ENCODE measurements at regions not wholly inside any gene's neighbourhood (a gene's known extent, or its start where the extent isn't known, plus 50 kb on each side); places are given as distances from the start of the nearest gene placed in this dataset.

DNA sequence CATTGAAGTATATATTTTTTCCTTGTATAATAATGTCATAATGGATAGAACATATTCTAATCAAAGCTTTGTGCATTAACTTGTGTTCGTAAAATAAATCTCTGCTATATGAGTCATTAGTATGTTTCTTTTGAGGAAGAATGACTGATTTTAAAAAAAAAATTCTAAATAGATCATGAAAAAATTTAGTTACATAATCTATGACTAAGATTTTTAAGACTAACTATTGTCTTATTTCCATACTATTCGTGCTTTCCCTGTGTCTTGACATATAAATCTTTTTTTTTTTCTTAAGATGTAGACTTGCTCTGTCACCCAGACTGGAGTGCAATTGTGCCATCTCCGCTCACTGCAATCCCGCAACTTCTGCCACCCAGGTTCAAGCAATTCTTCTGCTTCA, 226.1 kb downstream of the DSEL start:
- DNase-seq (ENCODE audit: low spot score) = no peak

DNA sequence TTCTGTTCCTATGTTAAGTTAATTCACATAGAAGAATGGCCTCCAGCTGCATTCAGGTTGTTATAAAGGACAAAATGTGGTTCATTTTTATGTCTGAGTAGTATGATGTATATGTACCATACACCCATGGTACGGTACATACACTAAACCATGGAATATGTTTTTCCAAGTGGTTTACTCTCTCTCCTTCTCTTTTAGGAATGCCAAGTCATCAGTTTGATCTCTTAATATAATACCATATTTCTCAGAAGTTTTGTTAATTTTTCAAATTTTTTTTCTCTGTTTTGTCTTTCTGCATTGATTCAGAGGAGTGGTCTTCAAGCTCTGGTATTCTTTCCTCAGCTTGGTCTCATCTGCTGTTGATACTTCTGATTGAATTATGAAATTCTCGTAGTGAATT, 230.9 kb downstream of the DSEL start:
- DNase-seq (ENCODE audit: low spot score) = no peak

DNA sequence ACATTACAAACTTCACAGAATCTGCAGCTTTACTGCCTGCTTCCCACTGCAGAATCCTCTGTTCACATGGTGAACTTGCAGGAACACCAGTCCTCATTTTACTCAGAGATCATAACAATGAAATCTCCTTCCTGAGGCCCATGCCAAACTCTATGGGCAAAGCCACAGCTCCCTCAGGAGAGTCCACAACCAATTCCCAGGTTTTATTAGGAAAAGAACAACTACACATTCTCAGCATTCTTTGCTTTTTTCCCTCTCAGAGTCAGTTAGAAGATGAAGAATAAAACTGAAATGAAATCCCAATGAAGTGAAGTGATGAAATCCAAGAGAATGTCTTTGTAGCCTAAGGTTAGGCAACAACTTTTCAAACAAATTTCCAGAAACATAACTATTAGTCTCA, 233.7 kb downstream of the DSEL start:
- no peak for DNase-seq (ENCODE audit: low spot score)

DNA sequence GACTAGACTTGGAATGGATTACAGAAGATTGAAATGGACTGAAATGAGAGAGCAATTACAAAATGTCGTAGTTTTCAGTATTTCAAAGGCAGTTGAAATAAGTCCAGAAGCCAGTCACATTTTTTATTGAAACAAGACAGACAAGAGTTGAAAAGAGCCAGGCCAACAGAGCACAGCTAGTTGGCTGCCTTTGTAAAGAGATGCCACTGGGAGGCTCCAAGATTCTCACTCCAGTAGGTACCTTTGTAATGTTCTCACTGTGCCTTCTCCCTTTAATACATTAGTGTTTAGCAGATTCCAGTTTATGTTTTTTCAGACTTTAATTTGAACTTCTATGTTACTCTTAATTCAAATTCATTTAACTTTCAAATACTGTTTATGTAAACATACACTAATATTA, 234.8 kb downstream of the DSEL start:
- DNase-seq (ENCODE audit: low spot score) = no peak

DNA sequence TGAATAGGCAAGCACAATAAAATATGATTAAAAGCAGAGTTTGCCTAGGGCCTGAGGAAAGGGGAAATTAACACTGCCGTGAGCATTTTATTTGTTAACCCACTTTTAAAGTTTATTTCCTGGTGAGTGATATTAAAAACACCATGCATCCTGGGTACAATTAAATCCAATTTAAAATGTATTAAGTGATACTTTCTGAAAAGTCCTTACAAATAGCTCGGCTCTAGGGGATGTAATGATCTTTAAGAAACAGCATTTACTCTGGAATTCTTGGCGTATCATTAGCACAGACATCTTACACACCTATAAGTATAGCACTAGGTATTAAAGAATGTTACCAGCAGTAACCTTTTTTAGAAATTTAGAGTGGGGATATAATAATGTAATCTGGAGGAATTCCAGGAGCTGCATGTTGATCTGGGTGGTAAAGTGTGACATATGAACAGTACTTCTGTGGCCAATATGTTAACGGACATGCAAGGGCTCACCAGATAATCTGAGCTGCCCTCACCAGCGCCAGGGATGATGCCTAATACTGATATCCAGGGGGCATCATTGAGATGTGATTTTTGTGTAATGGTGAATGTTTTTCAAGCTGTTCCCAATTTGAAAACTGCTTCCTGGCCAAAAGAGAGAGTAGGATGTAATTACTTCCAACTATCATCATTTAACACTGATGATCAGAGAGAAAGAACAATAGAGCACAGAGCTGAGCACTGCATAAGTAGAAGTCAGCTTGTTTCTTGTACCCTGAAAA, 235.9 kb downstream of the DSEL start:
- no peak for DNase-seq (ENCODE audit: low spot score)

DNA sequence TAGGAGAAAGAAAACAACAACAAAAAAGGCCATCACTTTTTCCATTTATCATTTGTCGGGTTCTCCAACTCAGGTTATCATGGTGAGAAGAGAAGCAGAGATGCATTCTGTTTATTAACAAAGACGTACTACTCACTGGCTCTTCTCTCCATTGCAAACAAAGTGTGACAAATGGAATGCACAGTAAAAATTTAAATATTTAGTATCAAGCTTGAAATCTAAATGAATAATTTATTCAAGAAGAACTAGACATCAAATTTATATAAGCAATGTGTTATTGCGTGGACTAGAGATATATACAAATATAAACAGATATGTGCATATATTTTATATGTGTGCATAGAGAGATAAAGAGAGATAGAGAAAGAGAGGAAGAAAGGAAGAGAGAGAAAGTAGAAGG, 236.5 kb downstream of the DSEL start:
- no peak for DNase-seq (ENCODE audit: low spot score)

DNA sequence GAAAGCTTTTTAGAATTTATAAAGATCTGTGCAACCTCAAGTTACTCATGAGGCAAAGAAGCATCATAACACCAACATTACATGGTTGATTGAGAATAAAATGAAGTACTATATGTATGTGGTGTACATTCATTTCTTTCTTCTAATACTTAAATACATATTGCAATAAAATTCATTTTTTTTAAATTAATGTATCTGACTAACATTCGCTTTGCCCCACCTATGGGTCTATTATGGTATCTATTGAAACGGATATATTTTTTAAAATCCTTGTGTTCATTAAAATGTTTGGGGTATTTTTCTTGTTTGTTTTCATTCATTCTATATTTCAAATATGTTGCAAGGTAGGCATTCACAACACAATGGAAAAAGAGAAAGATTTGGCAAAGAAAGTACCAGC, 237.5 kb downstream of the DSEL start:
- no peak for DNase-seq (ENCODE audit: low spot score)

DNA sequence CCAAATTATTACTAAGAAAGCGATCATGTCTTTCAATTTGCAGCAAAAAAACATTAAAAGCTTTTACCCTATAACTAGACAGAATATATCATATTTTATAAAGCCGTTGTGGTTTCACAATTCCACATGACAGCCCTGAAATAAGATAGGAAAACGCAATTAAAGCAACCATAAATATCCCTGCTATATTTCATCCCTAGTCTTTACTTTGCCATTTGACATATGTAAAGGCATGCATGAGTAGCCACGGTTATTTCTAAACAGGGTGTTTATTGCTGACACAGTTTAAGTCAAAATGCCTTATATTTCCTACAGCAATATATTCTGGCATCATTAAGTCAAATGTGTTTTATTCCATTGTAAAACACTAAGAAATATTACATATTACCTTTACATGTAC, 239.9 kb downstream of the DSEL start:
- DNase-seq (ENCODE audit: low spot score) = no peak

DNA sequence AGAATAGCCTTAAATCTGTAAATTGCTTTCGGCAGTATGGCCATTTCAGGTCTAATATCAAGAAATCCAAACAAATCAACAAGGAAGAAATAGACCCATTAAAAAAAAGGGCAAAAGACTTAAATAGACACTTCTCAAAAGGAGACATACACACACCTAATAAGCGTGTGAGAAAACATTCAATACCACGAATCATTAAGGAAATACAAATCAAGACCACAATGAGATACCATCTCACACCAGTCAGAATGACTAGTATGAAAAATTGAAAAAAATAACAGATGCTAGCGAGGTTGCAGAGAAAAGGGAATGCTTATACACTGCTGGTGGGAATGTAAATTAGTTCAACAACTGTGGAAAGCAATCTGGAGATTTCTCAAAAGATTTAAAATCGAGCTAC, 243.2 kb downstream of the DSEL start:
- DNase-seq (ENCODE audit: low spot score) = no peak

DNA sequence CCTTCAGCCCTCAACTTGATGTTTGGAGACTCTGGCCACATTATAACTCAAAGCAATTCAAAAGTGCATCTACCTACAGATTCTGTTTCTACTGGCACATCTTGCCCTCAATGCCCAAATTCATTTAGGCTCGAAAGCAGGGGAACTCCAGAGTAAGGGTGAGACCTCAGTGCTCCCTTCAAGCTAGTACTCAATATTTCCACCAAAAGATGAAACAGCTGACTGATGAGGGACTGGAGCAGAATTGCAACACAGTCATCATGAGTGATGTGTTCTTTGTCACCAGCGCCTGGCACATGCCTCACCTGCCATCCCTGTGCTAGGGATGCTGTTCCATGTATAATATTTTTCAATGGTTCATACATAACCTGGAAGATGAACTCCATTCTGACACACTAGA, 247.3 kb downstream of the DSEL start:
- DNase-seq (ENCODE audit: low spot score) = no peak

DNA sequence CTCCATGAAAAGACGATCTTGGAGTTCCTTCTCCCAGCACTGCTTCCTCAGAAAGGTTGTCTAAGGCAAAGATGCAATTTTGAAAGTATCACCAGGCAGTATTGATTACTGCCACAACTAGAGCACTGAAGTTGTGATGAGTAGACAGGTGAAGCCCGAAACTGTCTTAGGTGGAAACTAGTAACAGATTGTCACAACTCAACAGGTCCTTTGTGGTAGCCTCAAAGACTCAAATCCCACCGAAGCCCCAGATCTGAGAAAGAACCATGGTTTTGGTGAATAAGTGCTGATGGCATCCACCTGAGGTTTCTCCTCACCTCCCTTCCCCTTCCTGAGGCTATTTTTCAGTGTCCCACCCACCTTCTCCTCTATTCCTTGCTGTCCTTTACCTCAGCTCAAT, 248.0 kb downstream of the DSEL start:
- no peak for DNase-seq (ENCODE audit: low spot score)

DNA sequence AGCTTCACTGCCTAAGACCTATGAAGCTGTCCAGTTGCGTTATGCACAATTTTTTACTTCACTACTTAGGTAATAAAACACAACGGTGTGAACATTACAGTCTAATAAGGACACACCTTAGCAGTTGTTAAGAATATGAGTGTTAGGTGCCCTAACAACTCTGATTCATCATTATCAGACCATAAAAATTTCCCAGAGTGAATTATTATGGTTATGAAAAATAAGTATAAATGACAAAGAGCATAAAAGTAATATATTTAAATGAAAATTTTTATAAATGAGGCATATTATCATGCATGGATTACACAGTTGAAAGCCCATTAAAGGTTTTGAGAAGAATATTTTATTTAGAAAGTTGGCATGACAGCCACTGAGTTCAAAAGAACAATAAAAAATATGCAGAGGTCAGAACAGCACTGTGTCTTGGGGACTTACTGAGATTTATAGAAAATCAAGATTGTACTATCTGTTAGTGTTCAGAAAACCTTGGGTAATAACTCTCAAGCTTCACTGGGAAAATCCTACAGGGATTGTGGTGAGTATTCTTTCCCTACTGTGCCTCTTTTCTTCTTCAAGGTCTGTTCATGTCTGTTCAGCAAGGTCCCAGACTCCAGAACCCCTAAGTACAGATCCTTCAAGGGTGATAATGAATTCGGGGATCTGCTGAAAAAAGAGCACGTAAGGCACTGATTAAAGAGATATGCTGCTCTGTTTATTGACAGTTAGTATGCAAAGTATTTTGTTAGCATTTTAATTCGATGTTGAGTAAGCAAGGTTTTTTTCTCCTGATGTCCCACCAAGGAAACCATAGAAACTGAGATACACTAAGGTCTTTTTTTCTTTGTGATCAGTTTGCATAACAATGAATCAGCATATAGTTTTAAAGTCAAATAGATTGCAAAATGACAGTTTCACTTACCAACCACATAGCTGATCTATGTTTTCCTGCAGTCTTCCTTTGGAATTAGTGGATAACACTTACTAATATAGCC, 250.0 kb downstream of the DSEL start:
- DNase-seq (ENCODE audit: low spot score) = no peak

DNA sequence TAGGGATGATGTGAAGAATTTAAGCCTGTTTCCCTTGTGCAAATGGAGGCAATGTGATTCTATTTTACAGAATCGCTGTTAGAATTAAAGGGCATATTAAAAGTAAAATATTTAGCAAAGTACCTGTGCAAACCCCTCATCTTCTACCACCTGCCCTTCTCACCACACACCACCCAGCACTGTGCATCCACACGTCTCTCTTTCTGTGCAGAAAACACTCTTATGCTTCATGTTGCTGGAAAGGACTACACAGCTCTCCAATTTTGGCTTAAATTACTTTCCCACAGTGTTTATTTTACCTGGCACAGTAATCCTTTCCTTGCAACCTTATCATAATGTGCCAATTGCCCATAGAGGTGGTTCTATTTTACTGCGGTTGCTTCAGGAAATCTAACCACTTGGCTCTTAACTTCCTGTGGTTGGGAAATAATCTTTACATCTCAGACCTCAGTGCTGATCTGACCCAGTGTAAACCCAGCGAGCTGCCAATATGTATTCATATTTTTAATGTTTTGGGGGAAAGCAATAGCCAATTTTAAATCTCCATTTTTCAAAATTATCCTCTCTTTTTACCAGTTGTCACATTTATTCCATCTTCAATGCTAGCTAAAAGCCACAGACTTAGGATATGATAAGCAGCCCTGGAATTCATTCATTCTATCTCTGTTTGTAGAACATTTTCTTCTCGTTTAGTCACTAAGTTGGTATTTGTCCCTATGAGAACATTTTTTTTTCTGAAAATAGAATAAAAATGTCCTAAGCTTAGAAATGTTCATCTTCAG, 250.9 kb downstream of the DSEL start:
- no peak for DNase-seq (ENCODE audit: low spot score)

DNA sequence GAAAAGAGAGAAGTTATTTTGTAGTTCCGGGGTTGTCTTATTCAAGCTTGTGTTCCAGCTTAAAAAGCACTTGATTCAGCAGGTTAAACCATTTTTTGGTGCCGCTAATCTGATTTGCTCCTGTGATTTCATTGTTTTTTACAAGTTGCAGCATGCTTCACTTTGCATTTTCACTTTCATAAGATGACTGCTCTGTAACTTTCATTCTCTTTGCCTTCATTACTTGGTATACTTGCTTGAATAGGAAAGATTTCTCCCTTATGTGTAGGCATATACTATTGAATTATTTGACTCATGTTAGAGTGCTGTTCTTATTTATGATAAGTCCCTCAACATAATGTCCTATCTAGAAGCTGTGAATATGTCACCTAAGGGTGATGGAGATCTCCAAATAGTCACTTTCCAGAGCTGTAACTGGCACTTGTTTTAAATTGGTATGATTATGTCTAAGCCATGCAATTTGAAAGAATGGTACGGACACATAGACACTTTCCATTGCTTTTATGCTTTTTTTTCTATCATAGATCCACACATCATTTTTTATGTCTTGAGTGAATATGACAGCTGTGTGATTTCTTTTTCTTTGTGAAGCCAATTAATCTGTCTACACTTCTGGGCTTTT, 254.5 kb downstream of the DSEL start:
- no peak for DNase-seq (ENCODE audit: low spot score)

DNA sequence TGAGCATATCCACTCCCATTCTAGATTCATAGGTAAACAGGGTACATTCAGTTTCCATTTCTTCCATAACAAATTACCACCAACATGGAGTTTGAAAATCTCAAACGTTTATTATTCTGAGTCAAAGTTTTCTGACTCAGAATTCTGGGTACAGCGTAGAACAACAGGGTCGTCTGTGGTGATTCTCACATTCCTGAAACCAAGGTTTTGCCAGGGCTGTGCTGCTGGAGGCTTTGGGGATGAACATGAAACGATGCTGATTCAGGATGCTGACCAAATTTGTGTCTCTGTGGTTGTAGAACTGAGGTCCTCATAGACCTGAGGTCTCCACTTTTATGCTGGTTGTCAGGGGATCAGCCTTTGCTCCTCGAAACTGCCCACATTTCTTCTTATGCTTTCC, 255.7 kb downstream of the DSEL start:
- no peak for DNase-seq (ENCODE audit: low spot score)

DNA sequence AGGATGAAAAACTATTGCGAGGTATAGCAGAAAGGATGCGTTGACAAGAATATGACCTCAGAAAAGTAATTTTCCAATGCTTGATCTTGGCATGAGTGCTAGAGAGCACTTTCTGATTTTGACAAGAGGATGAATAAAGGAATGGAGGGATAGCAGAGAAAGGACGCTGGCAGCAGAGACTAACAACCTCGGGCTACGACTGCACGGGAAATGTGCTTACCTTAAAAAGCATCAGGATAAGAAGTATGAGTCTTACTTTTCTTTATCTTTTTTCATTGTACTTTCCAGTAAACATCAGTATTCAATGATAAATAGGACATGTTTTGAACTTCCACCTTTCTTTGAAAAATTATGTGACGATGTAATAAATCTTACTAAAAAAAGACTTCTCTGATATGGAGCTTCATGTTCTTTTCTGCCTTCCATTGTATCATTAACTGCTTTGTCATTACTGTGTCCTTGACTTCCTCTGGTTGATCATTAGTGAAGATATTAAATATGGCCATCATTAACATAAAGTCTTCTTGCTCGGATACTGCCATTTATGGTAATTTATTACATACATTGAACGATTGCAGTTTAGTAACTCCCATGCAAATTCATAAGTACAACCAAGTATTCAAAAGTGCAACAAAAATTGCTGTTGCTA, 265.6 kb downstream of the DSEL start:
- DNase-seq (ENCODE audit: low spot score) = no peak

DNA sequence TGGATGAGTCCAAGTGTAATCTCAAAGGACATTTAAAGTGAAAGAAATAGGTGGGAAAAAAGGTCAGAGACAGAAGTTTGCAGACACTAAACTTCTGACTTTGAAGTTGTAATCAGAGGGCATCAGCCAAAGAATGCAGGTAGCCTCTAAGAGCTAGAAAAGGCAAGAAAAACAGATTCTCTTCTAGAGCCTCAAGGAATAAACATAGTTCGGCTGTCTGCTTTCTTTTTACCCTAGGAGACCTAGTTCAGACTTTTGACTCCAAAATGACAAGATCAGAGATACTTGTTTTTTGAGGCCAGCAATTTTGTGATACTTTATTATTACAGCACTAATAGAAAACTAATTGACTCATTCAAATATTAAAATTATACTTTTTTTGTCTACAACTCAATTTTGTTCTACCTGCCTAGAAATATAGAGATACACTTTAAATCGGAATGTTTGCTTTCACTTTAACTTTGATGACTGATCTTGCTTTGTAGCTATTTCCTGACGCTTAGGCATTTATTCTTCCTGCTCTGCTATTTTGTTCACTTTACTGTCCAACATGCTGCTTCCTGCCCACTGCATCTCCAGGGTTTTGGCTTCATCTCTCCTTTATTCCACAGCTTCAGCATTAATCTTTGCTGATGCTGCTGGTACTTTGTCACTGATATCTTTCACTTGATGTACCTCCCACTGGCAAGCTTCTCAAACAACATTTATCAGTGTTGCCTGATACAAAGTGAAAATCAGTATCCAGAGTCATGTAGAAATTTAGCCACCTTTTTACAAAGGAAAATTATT, 272.5 kb downstream of the DSEL start:
- DNase-seq (ENCODE audit: low spot score) = no peak

DNA sequence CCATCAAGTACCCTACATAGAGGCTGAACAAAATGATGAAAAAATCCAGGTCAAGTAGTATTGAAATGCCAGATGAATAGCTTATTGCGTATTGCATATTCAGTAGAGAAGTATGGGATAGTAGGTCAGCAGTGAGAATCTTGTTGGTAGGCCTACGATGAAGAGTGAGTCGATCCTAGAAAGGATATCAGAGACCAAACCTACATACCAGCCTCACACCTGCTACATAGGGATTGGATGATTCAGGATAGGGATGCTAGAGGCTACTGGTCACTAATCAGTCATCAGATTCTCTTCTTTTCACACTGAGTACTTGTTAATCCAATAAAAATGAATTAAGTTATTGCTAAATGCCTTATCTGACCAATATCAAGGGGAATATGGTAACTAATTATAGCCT, 274.5 kb downstream of the DSEL start:
- DNase-seq (ENCODE audit: low spot score) = no peak

DNA sequence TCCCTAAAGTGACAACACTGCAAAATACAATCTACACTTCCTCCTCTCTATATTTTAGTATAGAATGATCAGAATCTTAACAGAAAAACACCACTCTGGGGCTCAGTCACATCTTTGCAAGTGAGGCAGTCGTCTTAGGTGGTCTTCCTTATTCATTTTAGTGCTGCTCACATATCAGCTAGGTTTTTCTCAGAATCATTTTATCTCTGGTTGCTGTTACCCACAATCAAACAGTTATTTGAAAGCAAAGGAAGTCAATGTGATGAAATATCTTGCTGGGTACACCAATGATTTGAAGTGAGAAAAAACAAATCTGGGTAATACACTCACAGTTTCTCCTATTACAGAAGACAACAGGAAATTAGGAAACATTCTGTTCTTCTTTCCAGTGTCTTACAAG, 275.2 kb downstream of the DSEL start:
- DNase-seq (ENCODE audit: low spot score) = no peak

DNA sequence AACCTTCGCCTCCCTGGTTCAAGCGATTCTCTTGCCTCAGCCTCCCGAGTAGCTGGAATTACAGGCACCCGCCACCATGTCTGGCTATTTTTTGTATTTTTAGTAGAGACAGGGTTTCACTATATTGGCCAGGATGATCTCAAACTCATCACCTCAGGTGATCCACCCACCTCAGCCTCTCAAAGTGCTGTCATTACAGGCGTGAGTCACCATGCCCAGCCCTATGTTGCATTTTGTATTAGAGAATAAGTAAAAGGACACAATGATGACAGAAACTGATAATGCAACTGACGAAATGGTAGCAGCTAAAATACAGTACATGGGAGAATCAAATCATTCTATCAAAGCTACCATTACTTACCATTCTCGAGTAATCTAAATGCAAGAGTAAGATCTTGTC, 276.7 kb downstream of the DSEL start:
- DNase-seq (ENCODE audit: low spot score) = no peak

DNA sequence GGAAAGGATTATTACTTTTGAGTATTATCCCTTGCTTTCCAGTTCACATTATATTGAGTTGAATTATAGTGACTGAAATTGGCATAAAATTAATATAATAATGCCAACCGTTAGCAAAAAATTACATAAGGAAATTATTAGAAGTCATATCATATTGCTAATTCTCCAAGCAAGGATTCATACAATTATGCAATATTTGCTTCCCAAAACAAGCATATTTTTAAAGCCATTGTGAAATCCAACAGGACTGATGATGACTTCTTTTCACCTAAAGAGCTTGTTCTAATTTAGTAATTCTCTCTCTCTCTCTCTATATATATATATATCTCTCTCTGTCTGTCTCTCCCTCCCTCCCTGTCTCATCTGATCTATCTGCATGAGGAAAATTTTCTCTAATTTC, 283.5 kb downstream of the DSEL start:
- DNase-seq (ENCODE audit: low spot score) = no peak
